ENCODE measurements at regions not wholly inside any gene's neighbourhood (a gene's known extent, or its start where the extent isn't known, plus 50 kb on each side); places are given as distances from the start of the nearest gene placed in this dataset.

DNA sequence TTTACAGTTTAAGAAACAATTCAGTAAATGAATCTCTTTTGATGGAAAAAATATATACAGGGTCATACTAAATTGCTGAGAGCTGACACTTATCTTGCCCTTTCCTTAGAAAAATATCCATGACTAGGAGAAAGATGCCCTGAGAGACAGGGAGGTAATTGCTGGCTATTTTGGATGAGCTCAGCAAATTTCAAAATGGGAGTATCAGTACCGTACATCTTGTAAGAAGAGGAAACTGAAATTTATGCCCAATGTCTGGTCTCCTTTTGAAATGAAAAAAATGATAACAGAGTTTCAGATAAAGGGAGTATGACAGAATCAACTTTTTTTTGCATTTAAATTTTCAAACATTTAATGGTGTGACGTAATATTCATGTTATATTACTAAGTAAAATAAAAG, 415.8 kb upstream of the CDH10 start:
- no peak overlapping the region for H3K4me3 ChIP-seq (ENCODE audit: low read depth, low read length)
- TF ChIP-seq, protein P1, sequence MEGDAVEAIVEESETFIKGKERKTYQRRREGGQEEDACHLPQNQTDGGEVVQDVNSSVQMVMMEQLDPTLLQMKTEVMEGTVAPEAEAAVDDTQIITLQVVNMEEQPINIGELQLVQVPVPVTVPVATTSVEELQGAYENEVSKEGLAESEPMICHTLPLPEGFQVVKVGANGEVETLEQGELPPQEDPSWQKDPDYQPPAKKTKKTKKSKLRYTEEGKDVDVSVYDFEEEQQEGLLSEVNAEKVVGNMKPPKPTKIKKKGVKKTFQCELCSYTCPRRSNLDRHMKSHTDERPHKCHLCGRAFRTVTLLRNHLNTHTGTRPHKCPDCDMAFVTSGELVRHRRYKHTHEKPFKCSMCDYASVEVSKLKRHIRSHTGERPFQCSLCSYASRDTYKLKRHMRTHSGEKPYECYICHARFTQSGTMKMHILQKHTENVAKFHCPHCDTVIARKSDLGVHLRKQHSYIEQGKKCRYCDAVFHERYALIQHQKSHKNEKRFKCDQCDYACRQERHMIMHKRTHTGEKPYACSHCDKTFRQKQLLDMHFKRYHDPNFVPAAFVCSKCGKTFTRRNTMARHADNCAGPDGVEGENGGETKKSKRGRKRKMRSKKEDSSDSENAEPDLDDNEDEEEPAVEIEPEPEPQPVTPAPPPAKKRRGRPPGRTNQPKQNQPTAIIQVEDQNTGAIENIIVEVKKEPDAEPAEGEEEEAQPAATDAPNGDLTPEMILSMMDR (IDR thresholded peaks at IDR 0.05; ENCODE audit: insufficient read depth, low read depth, low read length, missing control alignments), result no peak
- no peak for DNase-seq (ENCODE audit: low read depth)

DNA sequence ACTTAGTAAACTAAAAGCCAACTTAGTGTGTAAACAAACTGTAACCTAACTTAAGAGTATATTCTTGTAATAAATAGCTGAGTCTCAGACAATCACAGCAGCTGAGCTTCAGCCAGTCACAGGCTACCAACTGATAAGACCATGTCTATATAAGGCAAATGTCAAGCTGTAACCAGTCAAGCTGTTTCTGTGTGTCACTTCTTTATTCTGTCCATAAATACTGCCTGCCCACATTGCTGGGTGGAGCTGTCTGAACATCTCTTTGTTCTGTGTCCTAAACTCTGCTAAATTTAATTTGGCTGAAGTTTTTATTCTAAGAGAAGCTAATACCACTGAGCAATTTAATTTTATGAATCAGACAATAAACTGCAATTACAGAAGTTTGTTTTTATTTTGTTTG, 412.1 kb upstream of the CDH10 start:
- no peak for DNase-seq (ENCODE audit: low read depth)
- TF ChIP-seq, protein P1 (IDR thresholded peaks at IDR 0.05; ENCODE audit: insufficient read depth, low read depth, low read length, missing control alignments), result no peak

DNA sequence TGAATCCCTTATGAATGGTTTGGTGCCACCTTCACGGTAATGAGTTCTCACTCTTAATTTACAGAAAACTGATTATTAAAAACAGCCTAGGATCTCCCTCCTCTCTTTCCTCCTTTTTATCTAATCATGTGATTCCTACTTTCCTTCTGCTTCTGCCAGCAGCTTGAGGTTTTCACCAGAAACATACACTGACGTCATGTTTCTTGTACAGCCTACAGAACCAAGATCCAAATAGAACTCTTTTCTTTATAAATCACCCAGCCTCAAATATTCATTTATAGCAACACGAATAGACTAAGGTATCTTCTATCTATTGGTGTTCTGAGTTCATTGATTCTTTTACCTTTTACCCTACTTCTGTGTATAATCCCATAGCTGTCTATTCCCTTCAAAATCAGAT, 388.9 kb upstream of the CDH10 start:
- DNase-seq (ENCODE audit: low read depth), result no peak
- TF ChIP-seq, protein P1 (IDR thresholded peaks at IDR 0.05; ENCODE audit: insufficient read depth, low read depth, low read length, missing control alignments), result no peak
- no peak overlapping the region for H3K4me3 ChIP-seq (ENCODE audit: low read depth, low read length)

More for the DNA sequence above, 412.1 kb upstream of the CDH10 start:
- no peak overlapping the region for H3K4me3 ChIP-seq (ENCODE audit: low read depth, low read length)

DNA sequence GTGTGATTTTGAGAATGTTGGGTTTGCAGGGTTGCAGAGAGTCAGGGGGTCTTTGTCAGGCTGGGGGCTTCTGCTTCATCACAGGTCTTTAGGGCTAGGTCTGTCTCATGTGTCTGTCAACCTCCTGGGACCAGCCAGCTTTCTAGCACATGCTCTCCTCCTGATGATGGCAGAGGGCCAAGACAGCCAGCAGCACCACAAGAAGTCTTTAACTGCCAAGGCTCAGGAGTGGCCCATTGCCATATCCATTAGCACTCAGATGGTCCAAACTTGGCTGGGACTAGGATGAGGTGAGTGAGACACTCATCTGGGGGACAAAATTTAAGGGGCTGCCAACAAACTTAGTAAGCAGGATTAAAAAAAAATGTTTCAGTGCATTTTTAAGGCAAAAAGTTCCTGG, 384.2 kb upstream of the CDH10 start:
- TF ChIP-seq, protein P1 (IDR thresholded peaks at IDR 0.05; ENCODE audit: insufficient read depth, low read depth, low read length, missing control alignments), result no peak
- DNase-seq (ENCODE audit: low read depth), result no peak
- no peak overlapping the region for H3K4me3 ChIP-seq (ENCODE audit: low read depth, low read length)

DNA sequence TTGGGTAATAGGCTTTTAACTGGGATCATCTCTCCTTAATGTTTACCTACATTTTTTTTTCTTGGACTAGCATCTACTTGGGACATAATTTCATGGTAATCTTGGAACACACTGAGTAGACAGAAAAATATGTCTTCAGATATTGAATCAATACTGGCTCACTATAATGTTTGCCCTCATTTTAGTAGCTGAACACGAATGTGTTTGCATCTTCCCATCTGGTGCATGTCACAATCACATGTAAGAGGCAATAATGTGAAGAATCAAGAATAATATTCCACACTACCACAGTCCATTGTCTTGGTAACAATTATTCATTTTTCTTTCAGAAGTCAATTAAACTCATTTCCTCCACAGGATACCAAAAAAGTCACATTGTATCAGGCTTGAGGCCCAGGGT, 382.7 kb upstream of the CDH10 start:
- no peak overlapping the region for H3K4me3 ChIP-seq (ENCODE audit: low read depth, low read length)
- TF ChIP-seq, protein P1 (IDR thresholded peaks at IDR 0.05; ENCODE audit: insufficient read depth, low read depth, low read length, missing control alignments), result no peak
- no peak for DNase-seq (ENCODE audit: low read depth)

GRCh38 chr5:25027061-25027460, 382.3 kb upstream of the CDH10 start:
- TF ChIP-seq, protein P1 (IDR thresholded peaks at IDR 0.05; ENCODE audit: insufficient read depth, low read depth, low read length, missing control alignments), result no peak
- H3K4me3 ChIP-seq (ENCODE audit: low read depth, low read length), result no peak overlapping the region
- DNase-seq (ENCODE audit: low read depth), result no peak

GRCh38 chr5:25025831-25026230, 381.1 kb upstream of the CDH10 start:
- TF ChIP-seq, protein P1 (IDR thresholded peaks at IDR 0.05; ENCODE audit: insufficient read depth, low read depth, low read length, missing control alignments), result no peak
- H3K4me3 ChIP-seq (ENCODE audit: low read depth, low read length), result no peak overlapping the region
- DNase-seq (ENCODE audit: low read depth), result no peak
